Activated B cell treated with CpG ODN at 0.5 μM for 24 hours (primary cell): ENCODE measurements at regions not wholly inside any gene's neighbourhood (a gene's known extent, or its start where the extent isn't known, plus 50 kb on each side); places are given as distances from the start of the nearest gene placed in this dataset.

Experiments used
- ATAC-seq: fragments of 200-7000 bp; cut with Tn5 transposase; one replicate; pipeline ENCODE4 v1.10.0; 2021; ENCODE audit warnings: low read depth, mild to moderate bottlenecking, moderate library complexity
- CTCF ChIA-PET: fragments of 350-600 bp; sonication (Branson Sonifier 250); formaldehyde crosslinking; loops from one replicate; lab custom pipeline; 2021; ENCODE audit warnings: antibody characterized with exemption; lab: Charles Lee
- POLR2A ChIA-PET: fragments of 350-600 bp; sonication (Branson Sonifier 250); formaldehyde crosslinking; loops from one replicate; lab custom pipeline; 2021; ENCODE audit warnings: antibody characterized with exemption; lab: Charles Lee
- DNase-seq: peaks from one replicate; pipeline ENCODE4 v3.0.0; 2022
- H3K27ac Mint-ChIP-seq: one replicate; pipeline ENCODE4 v1.8.0; 2020; ENCODE audit warnings: mixed read lengths
- H3K27me3 Mint-ChIP-seq: one replicate; pipeline ENCODE4 v1.8.0; 2021; ENCODE audit warnings: mixed read lengths
- H3K36me3 Mint-ChIP-seq: one replicate; pipeline ENCODE4 v1.8.0; 2021; ENCODE audit warnings: low read depth, mixed read lengths
- H3K4me1 Mint-ChIP-seq: one replicate; pipeline ENCODE4 v1.8.0; 2021; ENCODE audit warnings: mixed read lengths
- H3K4me3 Mint-ChIP-seq: one replicate; pipeline ENCODE4 v1.8.0; 2020; ENCODE audit warnings: mild to moderate bottlenecking, mixed read lengths
- H3K9me3 Mint-ChIP-seq: one replicate; pipeline ENCODE4 v1.8.0; 2020; ENCODE audit warnings: mixed read lengths
- intact Hi-C: fragments of 100-400 bp; cut with micrococcal nuclease; formaldehyde crosslinking; loops from one replicate; pipeline ENCODE4 v1.15.1; 2024
- TF ChIP-seq, protein P1 (sequence below): fragments of 200-600 bp; IDR thresholded peaks from one replicate; pipeline ENCODE4 v1.8.0; 2022; ENCODE audit warnings: antibody characterized with exemption, mild to moderate bottlenecking

DNA sequence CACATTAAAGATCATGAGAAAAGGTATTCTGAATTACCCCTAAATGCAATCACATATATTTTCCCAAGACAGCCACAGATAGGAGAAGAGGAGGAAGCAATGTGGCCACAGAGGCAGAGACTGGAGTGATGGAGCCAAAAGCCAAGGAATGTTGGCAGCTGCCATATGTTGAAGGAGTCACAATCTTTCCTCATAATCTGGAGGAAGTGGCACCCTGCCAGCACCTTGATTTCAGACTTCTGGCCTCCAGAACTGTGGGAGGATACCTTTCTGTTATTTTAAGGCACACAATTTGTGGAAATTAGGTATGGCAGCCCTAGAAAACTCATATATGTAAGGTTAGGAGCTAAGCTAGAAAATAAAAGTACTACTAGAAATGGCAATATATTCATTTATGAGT, 139.9 kb upstream of the GAS1 start:
- POLR2A ChIA-PET: no interaction called here
- Mint-ChIP-seq H3K9me3 (no peaks in the 10 kb centered on the region), H3K27me3 (no peaks in the 10 kb centered on the region), H3K4me3 (no peak overlapping the region), H3K36me3 (no peaks in the 10 kb centered on the region), H3K4me1 (no peaks in the 10 kb centered on the region), H3K27ac (no peak overlapping the region)
- CTCF ChIA-PET: no interaction called here
- TF ChIP-seq, protein P1, sequence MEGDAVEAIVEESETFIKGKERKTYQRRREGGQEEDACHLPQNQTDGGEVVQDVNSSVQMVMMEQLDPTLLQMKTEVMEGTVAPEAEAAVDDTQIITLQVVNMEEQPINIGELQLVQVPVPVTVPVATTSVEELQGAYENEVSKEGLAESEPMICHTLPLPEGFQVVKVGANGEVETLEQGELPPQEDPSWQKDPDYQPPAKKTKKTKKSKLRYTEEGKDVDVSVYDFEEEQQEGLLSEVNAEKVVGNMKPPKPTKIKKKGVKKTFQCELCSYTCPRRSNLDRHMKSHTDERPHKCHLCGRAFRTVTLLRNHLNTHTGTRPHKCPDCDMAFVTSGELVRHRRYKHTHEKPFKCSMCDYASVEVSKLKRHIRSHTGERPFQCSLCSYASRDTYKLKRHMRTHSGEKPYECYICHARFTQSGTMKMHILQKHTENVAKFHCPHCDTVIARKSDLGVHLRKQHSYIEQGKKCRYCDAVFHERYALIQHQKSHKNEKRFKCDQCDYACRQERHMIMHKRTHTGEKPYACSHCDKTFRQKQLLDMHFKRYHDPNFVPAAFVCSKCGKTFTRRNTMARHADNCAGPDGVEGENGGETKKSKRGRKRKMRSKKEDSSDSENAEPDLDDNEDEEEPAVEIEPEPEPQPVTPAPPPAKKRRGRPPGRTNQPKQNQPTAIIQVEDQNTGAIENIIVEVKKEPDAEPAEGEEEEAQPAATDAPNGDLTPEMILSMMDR: no peak
- no peak for DNase-seq
- intact Hi-C loops: no loop called here
- ATAC-seq: no peak

DNA sequence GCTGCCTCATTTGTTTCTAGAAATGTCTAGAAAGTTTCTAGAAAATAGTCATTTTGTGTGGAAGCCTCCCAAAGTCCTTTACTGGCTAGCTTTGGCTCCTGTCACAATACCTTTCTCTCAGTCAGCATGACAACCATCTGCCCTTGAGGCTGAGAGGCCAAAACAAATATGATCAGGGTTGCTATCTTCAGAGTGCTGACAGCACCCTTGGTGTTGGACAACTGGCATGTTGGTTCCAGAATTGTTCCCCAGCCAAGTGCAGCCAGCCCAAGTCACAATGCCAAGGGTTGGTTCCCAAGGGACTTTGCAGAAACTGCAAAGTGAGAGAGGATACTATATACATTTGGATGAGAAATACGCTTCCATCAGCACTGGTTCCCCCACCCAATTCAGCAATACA, 140.9 kb upstream of the GAS1 start:
- H3K4me3 Mint-ChIP-seq: no peak overlapping the region
- TF ChIP-seq, protein P1: no peak
- H3K4me1 Mint-ChIP-seq: no peaks in the 10 kb centered on the region
- H3K27me3 Mint-ChIP-seq: no peaks in the 10 kb centered on the region
- DNase-seq: no peak
- no peaks in the 10 kb centered on the region for H3K9me3 Mint-ChIP-seq
- no peaks in the 10 kb centered on the region for H3K36me3 Mint-ChIP-seq
- intact Hi-C loops: no loop called here
- POLR2A ChIA-PET: no interaction called here
- ATAC-seq: no peak
- no peak overlapping the region for H3K27ac Mint-ChIP-seq
- CTCF ChIA-PET: no interaction called here

DNA sequence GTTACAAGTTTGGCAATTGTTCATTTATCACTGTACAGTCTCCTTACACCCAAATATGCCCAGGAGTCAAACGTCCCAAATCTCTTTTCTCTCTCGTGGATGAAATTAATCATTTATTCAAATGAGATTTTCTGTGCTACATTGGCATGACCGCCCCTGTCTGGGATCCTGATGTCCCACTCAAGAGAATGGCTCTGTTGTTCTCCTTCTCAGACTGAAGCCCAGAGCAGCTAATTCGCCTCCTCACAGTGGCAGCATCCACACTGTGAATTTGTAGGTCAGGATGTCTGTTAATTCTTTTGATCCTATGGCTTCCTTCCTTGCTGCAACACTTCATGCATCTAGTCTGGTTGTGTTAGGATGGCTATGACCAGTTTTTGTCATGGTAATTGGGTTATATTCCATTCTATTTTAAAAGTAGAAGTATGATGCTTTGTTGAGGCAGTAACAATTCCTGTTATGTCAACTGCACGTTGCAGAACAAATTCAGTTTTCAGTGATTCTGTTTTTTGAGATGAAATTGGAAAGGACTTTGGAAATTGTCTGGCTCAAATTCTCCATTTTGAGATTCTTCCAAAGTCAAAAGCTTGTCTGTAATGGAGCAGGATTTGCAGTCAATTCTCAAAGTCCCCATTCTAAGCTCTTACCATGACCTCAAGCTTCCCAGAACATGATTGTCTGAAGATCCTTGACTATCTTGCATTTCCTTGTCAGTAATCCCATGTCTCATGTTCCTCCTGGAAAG, 141.5 kb upstream of the GAS1 start:
- Mint-ChIP-seq H3K4me3 (no peak overlapping the region), H3K27me3 (no peaks in the 10 kb centered on the region), H3K27ac (no peak overlapping the region), H3K4me1 (no peaks in the 10 kb centered on the region), H3K36me3 (no peaks in the 10 kb centered on the region), H3K9me3 (no peaks in the 10 kb centered on the region)
- CTCF ChIA-PET: no interaction called here
- ATAC-seq (no peak), DNase-seq (no peak)
- TF ChIP-seq, protein P1: no peak
- intact Hi-C loops: no loop called here
- POLR2A ChIA-PET: no interaction called here

DNA sequence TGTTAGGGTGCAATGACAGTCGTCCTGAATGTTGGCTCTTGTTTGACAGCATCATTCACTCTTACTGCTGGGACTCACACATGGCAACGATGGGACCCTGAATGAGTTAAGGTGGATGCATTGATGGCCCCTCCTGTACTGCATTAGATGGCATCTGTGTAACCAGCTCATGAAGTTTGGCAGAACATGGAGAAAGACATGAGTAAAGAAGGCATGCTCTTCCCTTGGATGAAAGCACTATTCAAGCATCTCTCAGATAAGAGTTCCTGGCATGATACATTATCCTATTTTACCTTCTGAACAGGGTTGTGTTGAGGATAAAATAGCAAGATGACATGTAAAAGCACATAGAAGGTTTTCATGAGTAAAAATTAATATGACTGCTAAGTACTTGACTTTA, 142.2 kb upstream of the GAS1 start:
- DNase-seq: no peak
- Mint-ChIP-seq H3K4me3 (no peak overlapping the region), H3K9me3 (peaks cover 3% of the 10 kb centered on the region), H3K4me1 (no peaks in the 10 kb centered on the region), H3K27me3 (no peaks in the 10 kb centered on the region), H3K36me3 (no peaks in the 10 kb centered on the region), H3K27ac (no peak overlapping the region)
- intact Hi-C loops: no loop called here
- ATAC-seq: no peak
- CTCF ChIA-PET: no interaction called here
- TF ChIP-seq, protein P1: no peak
- POLR2A ChIA-PET: no interaction called here

DNA sequence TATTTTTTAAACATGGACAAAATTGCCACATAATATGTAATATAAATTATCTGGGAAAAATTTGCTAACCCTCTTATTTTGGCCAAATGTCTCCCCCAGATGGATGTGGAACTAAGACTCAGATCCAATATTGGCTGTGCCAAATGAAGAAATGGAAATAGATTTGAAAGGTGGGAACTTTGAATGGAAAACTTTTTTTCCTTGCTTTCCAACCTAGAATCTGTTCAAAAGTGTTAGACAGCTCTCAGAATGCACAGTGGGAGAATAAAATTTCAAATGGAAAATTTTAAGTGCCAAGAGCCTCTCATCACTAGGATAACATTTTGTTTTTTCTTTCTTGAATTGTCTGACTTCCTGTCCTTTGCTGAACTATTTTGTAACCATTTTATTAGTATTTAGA, 142.6 kb upstream of the GAS1 start:
- Mint-ChIP-seq H3K4me1 (no peaks in the 10 kb centered on the region), H3K36me3 (no peaks in the 10 kb centered on the region), H3K4me3 (no peak overlapping the region), H3K9me3 (peaks cover 4% of the 10 kb centered on the region), H3K27me3 (no peaks in the 10 kb centered on the region), H3K27ac (no peak overlapping the region)
- ChIA-PET CTCF (no interaction called here), POLR2A (no interaction called here)
- DNase-seq (no peak), ATAC-seq (no peak)
- TF ChIP-seq, protein P1: no peak
- intact Hi-C loops: no loop called here
